Gastroesophageal sphincter (tissue), 3 donors: ENCODE measurements at regions not wholly inside any gene's neighbourhood (a gene's known extent, or its start where the extent isn't known, plus 50 kb on each side); places are given as distances from the start of the nearest gene placed in this dataset.

Experiments used
- CTCF ChIP-seq, 4 experiments: fragments of 200-600 bp in 2 of 4; fragments of 450-650 bp in 2 of 4; sonication (generic) in 1 of 4; IDR thresholded peaks; one replicate each; pipeline ENCODE4 v1.5.1; 2017 to 2019; ENCODE audit warnings: antibody characterized with exemption in 4 of 4, mild to moderate bottlenecking in 2 of 4, moderate library complexity in 2 of 4
- EP300 ChIP-seq: sonication (generic); formaldehyde crosslinking; IDR thresholded peaks from one replicate; pipeline ENCODE4 v1.6.1; 2017; ENCODE audit warnings: antibody characterized with exemption, mild to moderate bottlenecking
- POLR2A ChIP-seq, 2 donors: fragments of 450-650 bp; IDR thresholded peaks; one replicate each; pipeline ENCODE4 v1.6.1; 2017; ENCODE audit warnings: antibody characterized with exemption in 2 of 2, mild to moderate bottlenecking in 2 of 2, moderate library complexity in 1 of 2
- POLR2AphosphoS5 ChIP-seq: sonication (generic); formaldehyde crosslinking; IDR thresholded peaks from one replicate; pipeline ENCODE4 v1.6.1; 2017; ENCODE audit warnings: antibody characterized with exemption

GRCh38 chr5:107090506-107090905 lies 580.2 kb downstream of the EFNA5 start:
- TF ChIP-seq POLR2AphosphoS5 (no peak), CTCF (IDR thresholded peaks at IDR 0.05) (no peak), POLR2A (IDR thresholded peaks at IDR 0.05) (no peak), EP300 (no peak)
